Glomerular visceral epithelial cell (primary cell): ENCODE measurements at regions not wholly inside any gene's neighbourhood (a gene's known extent, or its start where the extent isn't known, plus 50 kb on each side); places are given as distances from the start of the nearest gene placed in this dataset.

Experiments
- DNase-seq: peaks from one replicate; pipeline ENCODE4 v3.0.0-alpha.2; 2016; ENCODE audit errors: extremely low spot score

DNA sequence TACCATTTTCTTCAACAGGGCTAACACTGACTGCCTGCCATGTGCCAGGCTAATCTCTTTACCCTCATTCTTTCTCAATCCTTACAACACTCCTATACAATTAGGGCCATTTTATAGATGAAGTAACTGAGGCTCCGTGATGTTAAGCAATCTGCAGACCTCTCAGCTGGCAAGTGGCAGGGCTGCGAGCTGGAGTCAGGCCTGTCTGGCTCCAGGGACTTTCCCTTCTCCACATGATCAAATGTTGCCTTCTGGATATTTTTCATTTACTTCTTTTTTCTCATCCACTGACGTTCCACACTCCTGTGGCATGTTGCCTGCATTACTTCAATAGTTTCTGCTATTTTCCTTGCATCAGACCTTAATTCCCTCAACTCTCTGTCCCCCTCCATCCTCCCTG lies 55.2 kb upstream of the TAGAP start:
- DNase-seq = no peak

DNA sequence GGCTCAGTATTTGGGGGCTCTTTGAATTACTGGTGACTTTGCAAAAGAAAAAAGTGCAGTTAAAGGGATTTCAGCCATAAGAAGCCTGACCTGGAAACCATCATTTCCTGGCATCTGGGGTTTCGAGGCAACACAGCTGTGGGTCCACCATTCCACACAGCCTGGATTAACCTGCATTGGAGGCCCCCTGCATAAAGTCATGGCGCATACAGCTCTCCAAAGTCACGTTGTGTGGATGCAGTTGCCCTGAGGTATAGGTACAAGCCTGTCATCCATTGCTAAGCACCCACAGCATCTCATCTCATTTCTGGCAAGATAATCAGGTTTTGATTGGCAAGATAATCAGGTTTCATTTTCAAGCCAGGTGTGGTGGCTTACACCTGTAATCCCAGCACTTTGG lies 54.5 kb upstream of the TAGAP start:
- DNase-seq = no peak

DNA sequence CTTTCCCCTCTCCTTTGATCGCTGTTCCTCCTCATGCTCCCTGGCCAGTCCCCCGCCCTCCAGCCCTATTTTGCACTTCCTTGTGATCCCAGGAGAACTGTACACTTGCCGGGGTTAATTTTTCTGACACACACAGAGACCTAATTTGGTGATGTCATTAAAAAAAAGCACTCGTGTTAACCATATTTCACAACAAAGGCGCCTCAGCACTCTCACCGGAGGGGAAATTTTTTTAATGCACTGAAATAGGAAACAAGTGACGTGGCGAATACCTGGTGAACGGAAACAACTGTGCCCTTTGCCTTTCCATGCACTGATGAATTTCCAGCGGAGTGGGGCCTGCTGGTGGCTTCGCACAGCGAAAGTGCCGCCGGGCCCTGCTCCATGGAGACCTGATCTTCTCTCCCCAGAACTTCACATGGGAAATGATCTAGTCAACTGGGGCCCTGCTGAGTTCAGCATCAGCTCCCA lies 53.9 kb upstream of the TAGAP start:
- no peak for DNase-seq

DNA sequence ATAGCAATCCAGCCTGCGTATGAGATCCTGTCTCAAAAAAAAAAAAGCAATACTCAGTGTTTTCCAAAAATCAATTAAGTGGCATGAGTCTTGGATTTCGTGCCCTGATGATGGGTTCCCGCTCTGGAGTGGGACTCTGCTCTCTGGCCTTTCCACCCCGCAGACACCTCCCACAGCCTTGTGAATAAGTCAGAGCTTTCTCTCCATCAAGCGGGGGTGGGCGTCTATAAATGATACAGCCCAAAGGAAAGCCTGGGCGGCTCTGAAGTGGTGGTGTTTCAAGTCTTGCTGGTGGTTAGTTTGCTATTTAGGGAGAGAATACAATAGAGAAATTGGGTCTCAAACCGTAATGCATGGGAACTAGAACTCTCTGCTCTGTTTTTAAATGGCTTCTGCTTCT lies 52.5 kb upstream of the TAGAP start:
- no peak for DNase-seq

DNA sequence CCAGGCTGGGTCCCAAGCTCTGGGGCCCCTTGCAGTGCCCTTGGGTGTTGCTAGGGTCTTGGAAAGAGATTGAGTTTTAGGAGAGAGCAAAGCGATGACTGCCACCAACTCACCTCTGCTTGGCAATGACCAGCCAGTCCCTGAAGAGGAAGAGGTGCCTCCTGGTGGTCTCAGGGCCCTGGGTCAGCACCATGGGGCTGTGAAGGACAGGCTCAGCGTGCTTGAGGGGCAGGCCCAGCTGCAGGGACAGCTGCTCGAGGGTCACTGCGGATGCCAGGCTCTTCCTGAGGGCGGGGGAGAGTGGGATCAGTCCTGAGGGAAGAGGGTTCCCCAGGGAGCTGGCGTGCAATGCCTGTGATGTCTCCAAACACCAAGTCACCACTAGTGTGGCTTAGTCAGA lies 50.8 kb upstream of the TAGAP start:
- no peak for DNase-seq

DNA sequence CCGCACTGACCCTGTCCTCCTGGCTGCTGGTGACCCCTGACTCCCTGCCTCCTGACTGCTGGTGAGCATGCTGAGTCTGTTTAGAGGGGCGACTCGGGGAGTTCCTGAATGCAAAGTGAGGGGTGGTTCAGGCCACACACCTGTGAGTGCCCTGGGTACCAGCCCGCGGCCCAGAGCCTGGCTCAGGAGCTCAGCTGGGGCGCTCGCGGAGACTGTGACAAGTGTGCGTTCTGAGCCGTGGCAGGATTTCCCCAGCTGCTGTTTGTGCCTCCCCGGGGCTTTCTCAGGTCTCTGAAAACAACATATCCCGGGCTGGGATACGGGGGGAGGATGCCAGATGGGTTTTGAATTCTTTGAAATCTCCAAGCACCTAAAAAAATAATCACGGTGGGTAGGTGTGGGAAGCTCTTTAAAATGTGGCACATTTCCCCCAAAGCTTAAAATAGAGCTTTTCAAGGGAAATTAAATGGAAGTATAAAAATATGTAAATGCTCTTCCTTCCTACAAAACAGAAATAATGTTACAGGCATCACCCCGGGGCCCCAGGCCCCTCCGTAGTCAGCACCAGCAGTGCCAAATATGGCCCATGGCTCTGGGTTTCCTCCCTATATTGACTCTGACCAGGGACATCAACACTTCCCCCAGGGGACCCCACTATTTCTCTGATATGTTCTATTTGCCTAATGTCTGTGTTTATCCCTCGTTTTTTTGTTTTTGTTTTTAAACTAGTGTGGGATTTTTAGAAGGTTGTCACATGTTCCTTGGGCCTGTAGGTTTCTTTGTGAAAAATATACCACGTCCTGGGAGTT lies 49.9 kb upstream of the TAGAP start:
- no peak for DNase-seq
